Astrocyte of the spinal cord (primary cell): ENCODE measurements at regions not wholly inside any gene's neighbourhood (a gene's known extent, or its start where the extent isn't known, plus 50 kb on each side); places are given as distances from the start of the nearest gene placed in this dataset.
A peak's percentile ranks its signal among the peaks of the same experiment; 100 is the strongest.

ENCODE experiments used
- DNase-seq: peaks from one replicate; pipeline ENCODE4 v3.0.0; 2011; ENCODE audit warnings: low read depth, low spot score
- H3K4me3 ChIP-seq: 2 replicates; pipeline ENCODE4 v1.5.1; 2011; ENCODE audit warnings: low read depth, mild to moderate bottlenecking, low read length, moderate library complexity
- in situ Hi-C: cut with HindIII; loops from 2 replicates; pipeline ENCODE4 v1.10.0; 2017; ENCODE audit warnings: low sequenced_read_pairs
- TF ChIP-seq, protein P1 (sequence below): IDR thresholded peaks from 2 replicates; pipeline ENCODE4 v1.5.1; 2012; ENCODE audit warnings: low read depth, mild to moderate bottlenecking, low read length, inconsistent platforms

DNA sequence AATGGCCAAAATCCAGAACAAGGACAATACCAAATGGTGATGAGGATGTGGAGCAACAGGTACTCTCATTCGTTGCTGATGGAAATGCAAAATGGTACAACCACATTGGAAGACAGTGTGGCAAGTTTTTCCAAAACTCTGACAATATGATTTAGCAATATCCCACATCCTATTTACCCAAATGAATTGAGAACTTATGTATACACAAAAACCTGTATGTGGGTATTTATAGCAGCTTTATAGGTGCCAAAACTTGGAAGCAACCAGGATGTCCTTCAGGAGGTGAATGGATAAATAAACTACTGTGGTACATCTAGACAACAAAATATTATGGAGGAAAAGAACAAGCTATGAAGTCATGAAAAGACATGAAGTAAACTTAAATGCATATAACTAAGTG lies 156.5 kb downstream of the TFAP2A start:
- DNase-seq, result no peak
- in situ Hi-C loops, result no loop called here
- H3K4me3 ChIP-seq, result no peak overlapping the region
- TF ChIP-seq, protein P1, sequence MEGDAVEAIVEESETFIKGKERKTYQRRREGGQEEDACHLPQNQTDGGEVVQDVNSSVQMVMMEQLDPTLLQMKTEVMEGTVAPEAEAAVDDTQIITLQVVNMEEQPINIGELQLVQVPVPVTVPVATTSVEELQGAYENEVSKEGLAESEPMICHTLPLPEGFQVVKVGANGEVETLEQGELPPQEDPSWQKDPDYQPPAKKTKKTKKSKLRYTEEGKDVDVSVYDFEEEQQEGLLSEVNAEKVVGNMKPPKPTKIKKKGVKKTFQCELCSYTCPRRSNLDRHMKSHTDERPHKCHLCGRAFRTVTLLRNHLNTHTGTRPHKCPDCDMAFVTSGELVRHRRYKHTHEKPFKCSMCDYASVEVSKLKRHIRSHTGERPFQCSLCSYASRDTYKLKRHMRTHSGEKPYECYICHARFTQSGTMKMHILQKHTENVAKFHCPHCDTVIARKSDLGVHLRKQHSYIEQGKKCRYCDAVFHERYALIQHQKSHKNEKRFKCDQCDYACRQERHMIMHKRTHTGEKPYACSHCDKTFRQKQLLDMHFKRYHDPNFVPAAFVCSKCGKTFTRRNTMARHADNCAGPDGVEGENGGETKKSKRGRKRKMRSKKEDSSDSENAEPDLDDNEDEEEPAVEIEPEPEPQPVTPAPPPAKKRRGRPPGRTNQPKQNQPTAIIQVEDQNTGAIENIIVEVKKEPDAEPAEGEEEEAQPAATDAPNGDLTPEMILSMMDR, result no peak

DNA sequence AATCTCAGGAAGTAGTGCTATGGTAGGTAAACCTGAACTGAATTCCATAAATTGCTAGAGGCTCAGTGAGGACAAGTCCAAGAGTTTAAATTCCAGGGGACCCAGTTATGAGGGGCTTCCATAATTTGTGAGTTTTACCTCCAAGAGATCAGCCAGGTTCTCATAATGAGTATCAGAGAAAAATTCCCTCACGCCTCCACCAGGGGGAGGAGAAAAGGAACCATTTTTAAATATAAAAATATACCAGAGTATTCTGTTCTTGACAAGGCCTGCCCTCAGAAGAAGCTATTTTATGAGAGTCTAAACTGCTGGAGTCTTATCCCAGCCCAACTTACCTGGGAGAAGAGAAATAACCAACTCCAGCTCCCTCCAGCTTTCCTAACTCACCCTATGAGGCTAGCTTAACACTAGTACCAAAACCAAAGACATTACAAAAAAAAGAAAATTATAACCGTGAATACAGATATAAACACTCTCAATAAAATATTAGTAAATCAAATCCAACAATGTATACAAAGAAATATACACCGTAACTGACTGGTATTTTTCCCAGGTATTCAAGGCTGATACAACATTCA lies 158.7 kb downstream of the TFAP2A start:
- DNase-seq, result no peak
- TF ChIP-seq, protein P1, result peak; percentile 41
- in situ Hi-C loops, result no loop called here
- H3K4me3 ChIP-seq, result no peak overlapping the region

DNA sequence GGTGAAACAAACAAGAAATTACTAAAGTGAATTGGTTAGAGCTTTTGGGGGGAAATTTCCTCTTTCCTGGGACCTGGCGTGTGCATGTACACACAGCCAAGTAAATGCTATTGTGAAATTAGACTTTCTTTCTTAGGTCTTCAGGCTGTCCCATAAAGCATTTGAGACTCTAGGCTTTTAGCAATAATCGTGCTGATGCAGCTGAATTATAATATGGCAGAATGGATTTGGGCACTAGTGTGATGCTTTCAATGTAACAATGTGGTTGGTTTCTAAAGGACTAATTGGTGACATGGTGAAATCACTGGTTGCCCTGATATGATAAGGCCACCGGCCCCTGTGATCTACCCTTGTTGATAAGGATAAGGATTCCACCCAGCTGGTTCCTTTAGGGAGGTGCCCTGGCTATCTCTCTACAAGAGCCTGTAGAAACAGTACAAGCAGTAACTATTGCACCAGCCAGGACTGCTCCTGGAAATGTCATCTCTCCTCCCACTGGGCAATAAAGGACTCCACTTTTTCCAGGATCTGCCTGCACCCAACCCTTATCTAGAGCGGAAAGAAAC lies 164.1 kb downstream of the TFAP2A start:
- H3K4me3 ChIP-seq, result no peak overlapping the region
- no peak for DNase-seq
- in situ Hi-C loops, result no loop called here
- TF ChIP-seq, protein P1, result no peak

DNA sequence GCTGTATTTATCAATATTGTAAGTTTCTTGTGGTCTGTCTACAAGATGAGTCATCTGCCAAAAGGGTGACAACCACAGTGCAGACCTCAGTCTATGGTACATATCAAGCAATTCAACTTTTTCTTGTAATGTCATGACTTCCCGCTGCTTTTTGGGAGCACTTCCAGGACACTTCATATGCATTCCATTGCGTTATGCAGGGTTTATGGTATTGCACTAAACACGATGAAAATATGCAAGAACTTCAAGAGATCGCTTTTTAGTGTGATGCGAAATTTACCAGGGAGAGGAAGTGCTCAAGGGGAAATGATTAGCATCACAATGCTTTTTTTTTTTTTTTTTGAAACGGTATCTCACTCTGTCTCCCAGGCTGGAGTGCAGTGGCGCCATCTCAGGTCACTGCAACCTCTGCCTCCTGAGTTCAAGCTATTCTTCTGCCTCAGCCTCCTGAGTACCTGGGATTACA lies 166.5 kb downstream of the TFAP2A start:
- TF ChIP-seq, protein P1, result no peak
- in situ Hi-C loops, result no loop called here
- H3K4me3 ChIP-seq, result no peak overlapping the region
- peak; percentile 14 for DNase-seq

DNA sequence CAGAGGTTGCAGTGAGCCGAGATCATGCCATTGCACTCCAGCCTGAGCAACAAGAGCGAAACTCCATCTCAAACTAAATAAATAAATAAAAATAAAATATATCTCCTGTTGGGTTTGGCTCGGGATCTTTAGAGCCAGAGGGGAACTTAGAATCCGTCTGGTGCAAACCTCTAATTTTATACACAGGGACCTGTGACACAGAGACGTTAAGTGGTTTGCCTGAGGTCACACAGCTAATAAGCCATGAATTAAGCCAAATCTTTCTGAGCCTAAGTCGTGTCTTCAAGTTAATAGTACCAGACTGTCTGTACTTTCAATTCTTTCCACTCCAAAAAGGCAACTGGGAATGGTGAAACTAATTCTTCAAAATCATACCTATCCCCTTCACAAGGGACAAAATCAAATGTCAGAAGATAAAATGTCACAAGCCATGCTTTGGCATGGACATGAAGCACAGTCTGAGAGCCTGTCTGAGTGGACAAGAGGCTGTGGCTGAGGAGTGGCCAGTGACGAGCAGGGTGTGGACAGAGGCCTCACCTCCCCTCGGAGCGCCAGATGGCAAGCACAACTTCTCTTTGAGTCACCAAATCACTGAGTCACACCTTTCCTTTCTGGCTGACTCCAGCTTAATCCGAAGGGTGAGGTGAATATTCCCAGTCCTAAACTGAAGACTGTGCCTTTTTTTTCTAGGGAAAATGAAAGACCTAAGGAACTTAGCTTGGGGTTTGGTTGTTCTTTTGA lies 177.4 kb downstream of the TFAP2A start:
- H3K4me3 ChIP-seq, result no peak overlapping the region
- in situ Hi-C loops, result no loop called here
- peak; percentile 16 for DNase-seq
- TF ChIP-seq, protein P1, result no peak

DNA sequence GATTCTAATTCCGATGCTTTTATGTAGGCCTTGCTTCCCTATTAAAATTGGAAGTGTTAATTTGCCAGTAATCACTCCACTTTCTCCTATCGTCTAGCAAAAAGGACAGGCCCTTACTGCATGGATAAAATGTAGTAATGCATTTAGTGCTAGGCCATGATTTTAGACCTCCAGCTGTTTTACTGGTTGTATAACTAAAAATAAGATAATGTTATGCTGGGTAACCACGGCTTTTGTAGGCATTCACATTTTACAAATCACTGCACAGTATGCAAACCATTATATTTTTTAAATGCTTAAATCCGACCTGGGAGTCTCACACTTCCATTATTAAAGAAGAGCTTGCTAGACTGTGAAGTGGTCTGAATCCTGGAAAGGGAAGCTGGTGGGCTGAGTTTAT lies 179.5 kb downstream of the TFAP2A start:
- no peak overlapping the region for H3K4me3 ChIP-seq
- TF ChIP-seq, protein P1, result no peak
- in situ Hi-C loops, result no loop called here
- DNase-seq, result no peak
